HCEC 1CT (cell line): ENCODE measurements at regions not wholly inside any gene's neighbourhood (a gene's known extent, or its start where the extent isn't known, plus 50 kb on each side); places are given as distances from the start of the nearest gene placed in this dataset.
"Not testable (repeated sequence)": the region's sequence is repeated elsewhere in the genome, so short reads cannot be mapped to it uniquely, and the experiment has no call there.

Source experiments
- DNase-seq: peaks from one replicate; pipeline ENCODE4 v3.0.0-alpha.2; 2017

GRCh38 chr16:10232757-10233156 lies 50.5 kb upstream of the GRIN2A start:
- no peak for DNase-seq

- no peak for DNase-seq
Observed at GRCh38 chr16:10239640-10240039, 57.4 kb upstream of the GRIN2A start.

GRCh38 chr16:10240854-10241613 lies 58.8 kb upstream of the GRIN2A start:
- no peak for DNase-seq

GRCh38 chr16:10242097-10242496 lies 59.9 kb upstream of the GRIN2A start:
- no peak for DNase-seq

GRCh38 chr16:10242916-10243315 lies 60.7 kb upstream of the GRIN2A start:
- DNase-seq, result no peak

GRCh38 chr16:10245002-10245401 lies 62.8 kb upstream of the GRIN2A start:
- no peak for DNase-seq

GRCh38 chr16:10250137-10250828 lies 68.1 kb upstream of the GRIN2A start:
- no peak for DNase-seq

GRCh38 chr16:10252155-10252554 lies 69.9 kb upstream of the GRIN2A start:
- no peak for DNase-seq

- DNase-seq, result no peak
Observed at GRCh38 chr16:10253409-10253808, 71.2 kb upstream of the GRIN2A start.

- DNase-seq, result no peak
Observed at GRCh38 chr16:10255728-10256127, 73.5 kb upstream of the GRIN2A start.

GRCh38 chr16:10256784-10257641 lies 74.8 kb upstream of the GRIN2A start:
- DNase-seq, result no peak

- not testable (repeated sequence) for DNase-seq
Observed at GRCh38 chr16:10257642-10258251, 75.5 kb upstream of the GRIN2A start.

- not testable (repeated sequence) for DNase-seq
Observed at GRCh38 chr16:10258930-10259603, 76.8 kb upstream of the GRIN2A start.

- no peak for DNase-seq
Observed at GRCh38 chr16:10261077-10261476, 78.8 kb upstream of the GRIN2A start.

- DNase-seq, result not testable (repeated sequence)
Observed at GRCh38 chr16:10261526-10261925, 79.3 kb upstream of the GRIN2A start.

GRCh38 chr16:10262377-10263132 lies 80.3 kb upstream of the GRIN2A start:
- DNase-seq, result no peak

GRCh38 chr16:10265770-10266615 lies 83.8 kb upstream of the GRIN2A start:
- DNase-seq, result no peak

- DNase-seq, result no peak
Observed at GRCh38 chr16:10266809-10267208, 84.6 kb upstream of the GRIN2A start.

GRCh38 chr16:10269632-10270031 lies 87.4 kb upstream of the GRIN2A start:
- no peak for DNase-seq

- not testable (repeated sequence) for DNase-seq
Observed at GRCh38 chr16:10272250-10272854, 90.1 kb upstream of the GRIN2A start.
